BLaER1 treated with 17β-estradiol and CSF1 and Interleukin-3, amounts not matched to agents 10 nM and 100 nM (cell line): ENCODE measurements at regions not wholly inside any gene's neighbourhood (a gene's known extent, or its start where the extent isn't known, plus 50 kb on each side); places are given as distances from the start of the nearest gene placed in this dataset.
"Not testable (repeated sequence)": the region's sequence is repeated elsewhere in the genome, so short reads cannot be mapped to it uniquely, and the experiment has no call there.

Experiments
- H3K27ac ChIP-seq, 11 experiments: shearing (Covaris generic); formaldehyde crosslinking; 2 replicates each; pipeline ENCODE4 v1.8.1; 2022
- H3K27me3 ChIP-seq, 11 experiments: shearing (Covaris generic); formaldehyde crosslinking; 2 replicates each; pipeline ENCODE4 v1.8.1; 2022
- H3K36me3 ChIP-seq, 11 experiments: shearing (Covaris generic); formaldehyde crosslinking; 2 replicates each; pipeline ENCODE4 v1.8.1; 2022
- H3K4me1 ChIP-seq, 10 experiments: shearing (Covaris generic); formaldehyde crosslinking; 2 replicates each; pipeline ENCODE4 v1.8.1; 2022
- H3K4me2 ChIP-seq, 11 experiments: shearing (Covaris generic); formaldehyde crosslinking; 2 replicates each; pipeline ENCODE4 v1.8.1; 2022
- H3K4me3 ChIP-seq, 10 experiments: shearing (Covaris generic); formaldehyde crosslinking; 2 replicates each; pipeline ENCODE4 v1.8.1; 2022
- H3K9ac ChIP-seq, 11 experiments: shearing (Covaris generic); formaldehyde crosslinking; 2 replicates each; pipeline ENCODE4 v1.8.1; 2022
- H3K9me3 ChIP-seq, 11 experiments: shearing (Covaris generic); formaldehyde crosslinking; replicated peaks in 1 of 11; 2 replicates each; pipeline ENCODE4 v1.8.1; 2022
- H4K20me1 ChIP-seq, 11 experiments: shearing (Covaris generic); formaldehyde crosslinking; 2 replicates each; pipeline ENCODE4 v1.8.1; 2022
- Cebpa-rat ChIP-seq, 11 experiments: shearing (Covaris generic); IDR thresholded peaks; 2 replicates each; pipeline ENCODE4 v1.8.1; 2022

DNA sequence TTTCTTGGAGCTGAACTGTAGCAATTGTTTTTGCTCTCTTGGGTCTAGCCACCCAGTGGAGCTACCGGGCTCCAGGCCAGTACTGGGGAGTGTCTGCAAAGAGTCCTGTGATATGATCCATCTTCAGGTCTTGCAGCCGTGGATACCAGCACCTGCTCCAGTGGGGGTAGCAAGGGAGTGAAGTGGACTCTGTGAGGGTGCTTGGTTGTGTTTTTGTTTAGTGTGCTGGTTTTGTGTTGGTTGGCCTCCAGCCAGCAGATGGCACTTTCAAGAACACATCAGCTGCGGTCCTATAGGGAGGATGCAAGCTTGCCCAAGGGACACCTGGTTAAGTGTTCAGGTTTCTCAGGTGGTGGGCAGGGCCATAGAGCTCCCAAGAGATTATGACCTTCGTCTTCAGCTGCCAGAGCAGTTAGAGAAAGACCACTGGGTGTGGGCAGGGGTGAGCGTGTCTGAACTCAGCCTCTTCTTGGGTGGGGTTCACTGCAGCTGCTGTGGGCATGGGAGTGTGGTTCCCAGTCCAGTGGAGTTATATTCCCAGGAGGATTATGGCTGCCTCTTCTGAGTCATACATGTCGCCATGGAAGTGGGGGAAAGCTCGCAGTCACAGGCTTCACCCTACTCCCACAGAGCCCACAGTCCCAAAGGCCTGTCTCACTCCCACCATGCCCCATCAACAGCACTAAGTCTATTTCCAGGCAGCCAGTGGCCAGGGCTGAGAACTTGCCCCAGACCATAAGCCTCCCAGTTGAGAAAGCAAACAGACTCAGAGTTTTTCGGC, 811.6 kb downstream of the GLUD2 start:
- H4K20me1 ChIP-seq, result no peaks in the 10 kb centered on the region
- TF ChIP-seq Cebpa-rat (IDR thresholded peaks at IDR 0.05), result no peak
- H3K36me3 ChIP-seq, result no peaks in the 10 kb centered on the region
- no peaks in the 10 kb centered on the region; a peak in 2 of 22 replicates for H3K9me3 ChIP-seq
- H3K4me1 ChIP-seq, result no peaks in the 10 kb centered on the region
- H3K4me3 ChIP-seq, result no peak overlapping the region
- peaks cover 0 to 49% (median 33%) of the 10 kb centered on the region in 11 experiments; a peak in 15 of 22 replicates for H3K27me3 ChIP-seq
- H3K9ac ChIP-seq, result no peak overlapping the region
- H3K27ac ChIP-seq, result no peak overlapping the region
- H3K4me2 ChIP-seq, result no peak overlapping the region

DNA sequence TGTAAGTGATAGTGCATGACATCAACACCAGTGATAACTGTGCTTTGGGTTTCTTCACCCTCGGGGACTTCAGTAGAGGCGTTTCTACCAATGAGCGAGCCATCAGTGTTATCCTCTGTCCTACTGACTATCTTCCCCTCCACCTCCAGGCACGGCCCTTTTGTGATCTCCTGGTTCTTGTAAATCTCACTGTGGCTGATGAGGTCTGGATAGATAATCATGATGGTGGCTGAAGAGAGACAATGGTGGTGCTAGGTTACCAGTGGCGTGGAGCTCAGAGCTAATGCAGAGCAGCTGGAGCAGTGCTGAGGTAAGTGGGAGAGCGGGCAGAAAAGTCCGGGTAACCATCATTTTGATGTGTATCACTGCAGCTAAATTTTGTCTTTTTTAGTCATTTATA, 816.6 kb downstream of the GLUD2 start:
- no peak overlapping the region for H3K4me2 ChIP-seq
- H3K27me3 ChIP-seq, result peaks cover 0 to 51% (median 24%) of the 10 kb centered on the region in 11 experiments; a peak in 14 of 22 replicates
- H3K9ac ChIP-seq, result no peak overlapping the region
- H3K4me1 ChIP-seq, result no peaks in the 10 kb centered on the region
- H3K36me3 ChIP-seq, result no peaks in the 10 kb centered on the region
- no peaks in the 10 kb centered on the region for H3K9me3 ChIP-seq
- no peak overlapping the region for H3K27ac ChIP-seq
- TF ChIP-seq Cebpa-rat (IDR thresholded peaks at IDR 0.05), result no peak
- no peak overlapping the region for H3K4me3 ChIP-seq
- H4K20me1 ChIP-seq, result no peaks in the 10 kb centered on the region

DNA sequence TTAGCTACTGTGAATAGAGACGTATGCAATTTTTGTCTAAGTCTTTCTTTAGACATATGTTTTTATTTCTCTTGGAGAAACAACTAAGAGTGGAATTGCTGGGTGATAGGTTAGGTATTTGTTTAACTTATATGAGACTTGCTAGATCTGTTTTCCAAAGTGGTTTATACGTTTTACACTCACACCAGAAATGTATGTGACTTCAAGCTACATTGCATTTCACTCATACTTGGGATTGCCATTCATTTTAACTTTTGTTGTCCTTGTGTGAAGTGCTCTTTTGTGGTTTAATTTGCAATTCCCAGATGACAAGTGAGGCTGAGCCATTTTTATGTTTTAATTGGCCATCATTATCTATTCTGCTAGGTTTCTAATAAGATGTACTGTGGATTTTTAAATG, 817.2 kb downstream of the GLUD2 start:
- TF ChIP-seq Cebpa-rat (IDR thresholded peaks at IDR 0.05), result no peak
- H3K27me3 ChIP-seq, result peaks cover 0 to 51% (median 23%) of the 10 kb centered on the region in 11 experiments; a peak in 14 of 22 replicates
- H3K9ac ChIP-seq, result no peak overlapping the region
- no peaks in the 10 kb centered on the region for H3K4me1 ChIP-seq
- H3K4me2 ChIP-seq, result no peak overlapping the region
- H3K27ac ChIP-seq, result no peak overlapping the region
- H3K36me3 ChIP-seq, result no peaks in the 10 kb centered on the region
- no peak overlapping the region for H3K4me3 ChIP-seq
- no peaks in the 10 kb centered on the region for H4K20me1 ChIP-seq
- no peaks in the 10 kb centered on the region; a peak in 2 of 22 replicates for H3K9me3 ChIP-seq

DNA sequence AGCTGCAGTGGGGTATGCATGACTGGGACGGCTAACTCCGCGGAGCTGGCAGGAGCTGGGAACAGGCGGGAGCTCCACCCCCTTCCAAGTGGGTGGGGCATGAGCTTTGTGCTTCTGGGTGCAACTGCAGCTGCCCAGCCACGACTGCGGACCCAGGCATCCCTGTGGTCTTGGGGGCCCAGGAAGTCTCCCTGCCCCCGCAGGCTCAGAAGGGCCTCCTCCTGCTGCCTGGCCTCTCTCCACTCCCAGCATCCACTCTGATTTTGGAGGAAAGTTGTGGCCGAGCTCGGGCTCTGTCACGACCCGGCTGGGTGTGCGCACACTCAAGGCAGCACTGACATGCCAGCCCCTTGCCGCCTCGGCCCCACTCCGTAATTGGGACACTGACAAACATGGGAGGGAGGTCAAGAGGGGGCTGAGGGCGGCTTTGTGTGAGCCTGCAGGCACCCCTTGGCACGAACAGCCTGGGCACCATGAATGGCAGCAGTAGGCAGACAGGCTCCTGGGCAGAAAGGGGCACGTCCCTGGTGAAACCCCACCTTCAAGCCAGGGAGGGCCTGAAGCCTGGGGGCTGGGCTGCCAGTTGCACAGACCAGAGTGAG, 822.6 kb downstream of the GLUD2 start:
- H3K9me3 ChIP-seq, result peaks cover 10 to 17% (median 16%) of the 10 kb centered on the region in 11 experiments; a peak in 21 of 22 replicates
- no peaks in the 10 kb centered on the region for H4K20me1 ChIP-seq
- no peak overlapping the region for H3K9ac ChIP-seq
- no peak overlapping the region for H3K4me3 ChIP-seq
- no peaks in the 10 kb centered on the region for H3K4me1 ChIP-seq
- H3K27ac ChIP-seq, result no peak overlapping the region
- no peaks in the 10 kb centered on the region for H3K36me3 ChIP-seq
- peaks cover 0 to 32% (median 13%) of the 10 kb centered on the region in 11 experiments; a peak in 13 of 22 replicates for H3K27me3 ChIP-seq
- TF ChIP-seq Cebpa-rat (IDR thresholded peaks at IDR 0.05), result no peak
- no peak overlapping the region for H3K4me2 ChIP-seq

DNA sequence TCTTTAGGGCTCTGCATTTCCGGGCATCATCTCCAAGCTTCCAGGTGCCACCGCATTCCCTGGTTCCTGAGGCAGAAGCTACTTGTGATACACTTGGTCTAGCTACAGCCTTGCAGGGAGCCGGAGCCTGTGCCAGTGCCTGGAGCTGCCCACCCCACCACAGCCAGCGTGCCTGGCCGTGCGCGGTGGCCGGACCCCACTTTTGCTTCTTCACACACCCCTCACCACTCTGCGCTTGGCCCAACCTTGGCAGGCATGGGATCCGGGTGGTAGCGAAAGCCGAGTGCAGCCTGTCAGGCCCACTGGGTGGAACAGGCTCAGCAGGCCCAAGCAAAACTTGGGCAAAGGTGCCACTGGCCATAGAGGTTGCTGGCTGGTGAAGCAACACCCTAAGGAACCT, 823.7 kb downstream of the GLUD2 start:
- Histone ChIP-seq H3K27me3 (peaks cover 0 to 30% (median 9%) of the 10 kb centered on the region in 11 experiments; a peak in 13 of 22 replicates), H3K4me1 (no peaks in the 10 kb centered on the region), H3K36me3 (no peaks in the 10 kb centered on the region), H3K9me3 (peaks cover 10 to 17% (median 16%) of the 10 kb centered on the region in 11 experiments; a peak in 21 of 22 replicates), H3K27ac (no peak overlapping the region), H3K4me3 (no peak overlapping the region), H3K9ac (no peak overlapping the region), H3K4me2 (no peak overlapping the region), H4K20me1 (no peaks in the 10 kb centered on the region)
- no peak for TF ChIP-seq Cebpa-rat (IDR thresholded peaks at IDR 0.05)

DNA sequence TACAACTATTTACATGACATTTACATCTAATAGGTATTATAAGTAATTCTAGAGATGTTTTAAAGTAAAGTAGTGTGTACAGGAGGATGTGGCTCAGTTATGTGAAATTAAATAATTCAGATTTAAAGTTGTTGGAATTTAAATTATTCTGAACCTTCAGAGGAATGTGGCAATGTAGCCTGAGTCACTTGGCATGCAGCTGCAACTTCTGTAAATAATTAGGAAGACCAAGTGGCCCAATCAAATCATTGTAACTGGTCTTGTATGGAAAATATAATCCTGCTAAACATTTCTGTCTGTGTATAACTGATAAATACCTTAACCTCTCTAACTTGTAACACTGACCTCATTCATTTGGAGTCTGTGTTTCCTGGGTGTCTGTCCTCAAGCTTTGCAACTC, 828.9 kb downstream of the GLUD2 start:
- H3K9ac ChIP-seq, result no peak overlapping the region
- no peak overlapping the region for H3K27ac ChIP-seq
- peaks cover 0 to 16% (median 4%) of the 10 kb centered on the region in 11 experiments; a peak in 6 of 22 replicates for H3K27me3 ChIP-seq
- no peaks in the 10 kb centered on the region for H3K4me1 ChIP-seq
- no peaks in the 10 kb centered on the region for H4K20me1 ChIP-seq
- no peak overlapping the region for H3K4me3 ChIP-seq
- peaks cover 0 to under 1% (median 0%) of the 10 kb centered on the region in 11 experiments; a peak in 5 of 22 replicates for H3K9me3 ChIP-seq
- TF ChIP-seq Cebpa-rat (IDR thresholded peaks at IDR 0.05), result no peak
- no peaks in the 10 kb centered on the region for H3K36me3 ChIP-seq
- no peak overlapping the region for H3K4me2 ChIP-seq

DNA sequence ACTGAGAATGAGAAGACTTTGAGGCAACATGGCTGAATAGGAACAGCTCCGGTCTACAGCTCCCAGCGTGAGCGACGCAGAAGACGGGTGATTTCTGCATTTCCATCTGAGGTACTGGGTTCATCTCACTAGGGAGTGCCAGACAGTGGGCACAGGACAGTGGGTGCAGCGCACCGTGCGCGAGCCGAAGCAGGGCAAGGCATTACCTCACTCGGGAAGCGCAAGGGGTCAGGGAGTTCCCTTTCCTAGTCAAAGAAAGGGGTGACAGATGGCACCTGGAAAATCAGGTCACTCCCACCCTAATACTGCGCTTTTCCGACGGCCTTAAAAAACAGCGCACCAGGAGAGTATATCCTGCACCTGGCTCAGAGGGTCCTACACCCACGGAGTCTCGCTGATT, 829.9 kb downstream of the GLUD2 start:
- H3K4me3 ChIP-seq, H3K27ac ChIP-seq, H3K9ac ChIP-seq, H4K20me1 ChIP-seq, H3K9me3 ChIP-seq, H3K4me2 ChIP-seq, H3K36me3 ChIP-seq, H3K4me1 ChIP-seq: not testable (repeated sequence)
- peaks cover 0 to 16% (median 1%) of the 10 kb centered on the region in 11 experiments; a peak in 6 of 22 replicates for H3K27me3 ChIP-seq

DNA sequence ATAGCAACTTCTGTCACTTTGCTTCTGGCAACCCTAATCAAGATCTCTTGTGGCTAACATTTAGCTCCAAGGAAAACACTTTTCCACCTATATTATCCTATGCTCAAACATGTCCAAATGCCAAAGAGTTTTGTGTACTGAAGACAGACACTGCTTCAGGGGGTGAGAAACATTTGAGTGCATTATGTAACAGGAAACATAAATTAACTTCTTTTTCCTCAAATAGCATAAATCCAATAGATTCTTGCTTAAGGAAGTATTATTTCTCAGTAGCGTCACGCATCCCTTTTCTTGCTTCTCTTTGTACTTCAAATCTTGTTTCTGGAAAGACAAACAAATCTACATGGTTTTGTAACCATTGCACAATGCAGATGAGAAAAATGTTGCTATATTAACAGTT, 839.1 kb downstream of the GLUD2 start:
- H3K36me3 ChIP-seq, result no peaks in the 10 kb centered on the region
- no peak overlapping the region; a peak in 1 of 22 replicates for H3K27ac ChIP-seq
- H3K9me3 ChIP-seq, result peaks cover 0 to 18% (median 10%) of the 10 kb centered on the region in 11 experiments; a peak in 15 of 22 replicates
- no peak overlapping the region for H3K4me3 ChIP-seq
- TF ChIP-seq Cebpa-rat (IDR thresholded peaks at IDR 0.05), result no peak
- peak overlapping the region in 1 of 11 experiments; percentile 18; a peak in 2 of 22 replicates for H3K4me2 ChIP-seq
- H3K27me3 ChIP-seq, result peaks cover 0 to 39% (median 20%) of the 10 kb centered on the region in 11 experiments; a peak in 15 of 22 replicates
- H3K4me1 ChIP-seq, result peaks cover 0 to 8% (median 0%) of the 10 kb centered on the region in 10 experiments; a peak in 2 of 20 replicates
- no peaks in the 10 kb centered on the region for H4K20me1 ChIP-seq
- H3K9ac ChIP-seq, result no peak overlapping the region

DNA sequence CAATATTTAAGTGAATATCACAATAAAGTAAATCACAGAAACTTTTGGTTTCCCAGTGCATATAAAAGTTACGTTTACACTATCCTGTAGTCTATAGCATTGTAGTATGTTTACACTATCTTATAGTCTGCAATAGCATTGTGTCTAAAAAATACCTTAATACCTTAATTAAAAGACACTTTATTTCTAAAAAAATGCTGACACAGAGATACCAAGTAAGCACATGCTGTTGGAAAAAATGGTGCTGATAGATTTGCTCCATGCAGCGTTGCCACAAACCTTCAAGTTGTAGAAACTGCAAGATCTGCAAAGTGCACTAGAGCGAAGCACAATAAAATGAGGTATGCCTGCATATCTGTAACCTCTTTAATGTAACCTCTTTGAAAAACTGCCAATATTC, 847.3 kb downstream of the GLUD2 start:
- no peak overlapping the region for H3K9ac ChIP-seq
- peaks cover 0 to 35% (median 10%) of the 10 kb centered on the region in 11 experiments; a peak in 15 of 22 replicates for H3K27me3 ChIP-seq
- TF ChIP-seq Cebpa-rat (IDR thresholded peaks at IDR 0.05), result no peak
- H3K4me3 ChIP-seq, result no peak overlapping the region
- H3K4me1 ChIP-seq, result no peaks in the 10 kb centered on the region
- H4K20me1 ChIP-seq, result no peaks in the 10 kb centered on the region
- H3K4me2 ChIP-seq, result no peak overlapping the region
- H3K9me3 ChIP-seq, result peaks cover 0 to 8% (median 6%) of the 10 kb centered on the region in 11 experiments; a peak in 15 of 22 replicates
- no peak overlapping the region for H3K27ac ChIP-seq
- no peaks in the 10 kb centered on the region for H3K36me3 ChIP-seq
